GM18519 (cell line): ENCODE measurements at regions not wholly inside any gene's neighbourhood (a gene's known extent, or its start where the extent isn't known, plus 50 kb on each side); places are given as distances from the start of the nearest gene placed in this dataset.

ENCODE experiments used
- ATAC-seq: cut with Tn5 transposase; IDR thresholded peaks from one replicate; pipeline ENCODE4 v1.9.1; 2021; ENCODE audit warnings: mild to moderate bottlenecking, moderate library complexity; ENCODE audit not compliant: unreplicated experiment, low FRiP score

DNA sequence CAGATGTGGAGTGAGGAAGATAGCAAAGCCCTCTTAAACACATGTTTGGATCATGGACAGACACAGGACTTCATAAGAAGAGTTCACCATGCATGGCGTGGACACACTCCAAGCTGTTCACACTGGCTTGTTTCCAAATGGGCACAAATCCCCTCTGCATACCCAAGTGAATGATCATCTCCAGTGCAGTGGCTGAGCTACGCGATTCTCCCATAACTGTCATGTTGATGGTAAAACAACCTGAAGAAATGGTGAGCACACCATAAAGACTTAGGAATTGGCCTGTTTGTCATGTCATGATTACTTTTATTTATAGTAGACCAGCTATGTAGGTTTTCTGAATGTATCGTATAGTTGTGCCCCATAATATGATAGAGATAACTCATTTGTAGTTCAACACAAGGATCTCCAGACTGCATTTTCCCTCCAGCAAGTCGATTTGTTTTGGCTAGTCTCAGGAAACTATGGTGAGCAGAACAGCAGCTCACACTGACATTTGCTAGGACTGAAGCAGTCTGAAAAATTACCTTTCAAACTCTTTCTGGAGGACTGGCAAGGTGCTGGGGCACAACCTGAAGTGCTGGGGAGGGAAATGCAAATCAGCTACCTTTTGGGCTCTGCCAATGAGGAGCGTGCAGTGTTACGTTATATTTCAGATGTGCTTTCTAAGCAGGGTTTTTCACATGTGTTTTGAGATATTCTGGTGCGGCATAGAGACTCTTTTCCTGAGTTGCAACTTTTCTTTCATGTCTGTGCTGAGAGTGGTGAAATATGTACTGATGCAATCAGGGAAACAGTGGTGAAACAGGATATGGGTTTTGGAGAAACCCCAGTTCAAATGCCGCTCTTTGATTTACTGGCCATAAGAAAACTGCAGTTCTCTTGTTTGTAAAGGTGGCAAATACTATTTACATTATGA lies 629.6 kb upstream of the DPP6 start:
- ATAC-seq = no peak

DNA sequence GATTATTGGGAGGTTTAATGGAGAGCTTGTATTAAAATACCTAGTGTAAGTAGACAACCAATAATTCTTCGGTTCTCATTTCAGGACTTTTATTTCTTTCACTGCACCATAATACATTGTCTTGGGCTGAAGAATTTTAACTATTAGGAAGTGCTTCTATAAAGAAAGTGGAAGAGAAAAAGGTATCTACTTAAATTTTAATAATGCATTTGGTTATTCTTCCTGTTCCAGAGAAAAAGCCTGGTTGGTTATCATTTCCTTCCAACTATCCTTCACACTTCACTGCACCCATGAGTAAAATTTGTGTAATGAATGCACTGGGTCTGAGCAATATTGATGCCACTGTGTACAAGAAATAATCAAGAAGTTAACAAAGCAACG lies 629.0 kb upstream of the DPP6 start:
- ATAC-seq = no peak

DNA sequence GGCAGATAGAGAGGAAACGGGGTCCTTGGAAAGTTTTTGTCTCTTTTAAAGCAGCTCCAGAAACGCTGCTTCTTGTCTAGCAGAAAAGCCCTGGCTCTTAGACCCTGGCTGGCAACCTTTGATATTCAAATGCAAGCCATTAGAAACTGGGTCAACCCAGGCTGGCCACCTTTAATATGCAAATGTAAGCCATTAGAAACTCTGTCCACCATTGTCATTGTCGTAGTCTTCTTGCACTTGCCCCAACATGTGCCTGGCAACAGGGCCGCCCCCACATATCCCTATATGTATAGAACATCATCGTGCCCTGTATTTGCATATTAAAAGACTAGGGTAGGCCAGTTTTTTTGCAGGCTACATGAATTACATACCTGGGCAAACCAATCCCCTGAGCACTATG lies 621.3 kb upstream of the DPP6 start:
- no peak for ATAC-seq

DNA sequence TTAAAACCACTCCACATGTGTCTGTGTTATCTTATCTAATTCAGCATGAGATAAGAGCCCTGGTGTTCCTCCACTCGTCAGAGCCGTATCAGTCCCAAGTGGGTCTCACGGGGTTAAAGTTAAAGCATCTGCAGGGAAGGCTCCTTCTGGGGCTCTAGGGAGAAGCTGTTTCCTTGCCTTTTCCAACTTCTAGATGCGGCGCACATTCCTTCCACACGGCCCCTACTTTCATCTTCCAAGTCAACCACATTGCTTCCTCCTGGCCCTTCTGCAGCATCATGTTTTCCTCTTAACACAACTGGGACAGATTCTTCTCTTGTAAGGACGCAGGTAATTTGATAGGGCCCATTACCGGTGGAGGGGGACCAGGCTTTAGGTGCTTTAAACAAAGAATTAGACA lies 620.1 kb upstream of the DPP6 start:
- ATAC-seq = no peak

DNA sequence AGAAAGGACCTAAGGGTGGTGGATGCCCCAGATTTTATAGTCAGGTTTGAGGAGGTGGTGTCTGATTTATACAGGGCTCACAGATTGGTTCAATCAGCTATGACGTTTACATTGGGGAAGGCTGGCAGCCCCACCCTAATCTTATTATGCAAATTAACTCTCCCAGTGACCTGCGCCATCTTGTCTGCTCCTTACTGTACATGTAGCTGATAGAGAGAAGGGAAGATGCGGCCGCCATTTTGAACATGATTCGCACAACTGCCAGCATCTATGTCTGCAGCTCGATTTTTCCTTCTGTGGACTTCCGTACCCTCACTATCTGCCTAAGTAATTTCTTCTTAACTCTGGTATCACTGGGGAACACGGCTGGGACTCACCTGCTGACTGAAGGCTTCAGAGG lies 619.0 kb upstream of the DPP6 start:
- no peak for ATAC-seq

DNA sequence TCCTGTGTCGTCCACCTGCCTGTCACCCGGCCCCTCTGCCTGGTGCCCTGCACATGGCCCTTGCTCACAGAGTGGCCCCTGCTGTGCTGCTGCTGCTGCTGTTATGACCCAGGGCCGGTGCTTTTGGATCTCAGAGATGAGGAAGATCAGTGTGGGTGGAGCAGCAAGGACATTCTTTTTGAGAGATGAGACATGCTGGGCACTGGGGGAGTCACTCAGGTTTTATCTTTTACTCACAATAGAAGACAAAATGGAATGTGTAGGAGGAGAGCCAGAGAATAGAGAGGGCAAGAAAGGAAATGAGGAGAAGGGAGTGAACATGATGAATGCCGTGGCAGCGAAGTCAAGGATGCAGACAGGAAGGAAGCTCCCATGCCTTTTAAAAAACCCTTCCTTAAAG lies 611.5 kb upstream of the DPP6 start:
- ATAC-seq = no peak

DNA sequence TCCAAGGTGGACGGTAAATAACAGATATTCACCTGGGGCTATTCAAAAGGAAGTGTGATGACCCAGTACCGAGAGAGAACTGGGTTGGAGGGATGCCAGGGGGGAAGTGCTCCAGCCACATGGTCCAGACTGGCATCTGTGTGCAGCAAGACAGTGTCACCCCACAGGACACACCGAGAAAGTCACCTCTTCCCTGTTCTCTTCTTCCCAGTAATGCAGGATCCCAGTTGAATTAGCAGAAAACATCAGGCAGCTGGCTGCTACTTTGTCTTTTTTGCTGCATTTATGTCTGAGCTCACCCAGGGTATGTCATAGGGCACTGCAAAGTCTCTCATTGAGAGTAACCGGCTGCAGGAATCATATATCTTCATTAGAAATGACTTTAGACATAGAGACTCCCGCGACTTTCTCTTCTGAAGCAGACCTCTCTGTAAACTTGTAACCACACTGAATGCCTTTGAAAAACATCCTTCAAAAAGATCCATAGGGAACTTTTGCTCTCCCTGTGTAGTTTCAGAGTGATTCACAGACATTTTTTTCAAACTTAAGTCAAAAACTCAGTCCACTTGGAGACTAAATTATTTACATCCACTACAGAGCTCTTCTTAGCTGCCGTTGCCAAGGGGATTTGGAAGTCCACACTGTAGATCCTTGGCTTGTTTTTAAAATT lies 609.0 kb upstream of the DPP6 start:
- no peak for ATAC-seq

DNA sequence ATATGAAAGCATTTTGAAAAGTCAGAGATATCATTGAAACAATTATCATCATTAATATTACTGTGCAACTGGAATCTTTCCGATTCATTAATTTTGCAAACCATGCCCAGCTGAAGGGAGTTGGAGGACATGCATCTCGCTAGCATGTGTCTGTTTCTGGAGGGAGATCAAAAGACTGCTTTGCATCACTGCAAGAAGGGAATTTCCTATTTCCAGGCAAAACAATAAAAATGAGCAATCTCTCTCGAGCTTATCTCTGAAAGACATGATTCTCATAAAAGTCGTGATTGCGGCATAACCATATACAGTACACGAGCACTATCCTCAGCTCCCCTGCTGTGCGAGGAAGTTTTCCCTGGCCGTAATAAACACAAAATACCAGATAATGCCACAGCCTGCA lies 607.6 kb upstream of the DPP6 start:
- ATAC-seq = no peak

DNA sequence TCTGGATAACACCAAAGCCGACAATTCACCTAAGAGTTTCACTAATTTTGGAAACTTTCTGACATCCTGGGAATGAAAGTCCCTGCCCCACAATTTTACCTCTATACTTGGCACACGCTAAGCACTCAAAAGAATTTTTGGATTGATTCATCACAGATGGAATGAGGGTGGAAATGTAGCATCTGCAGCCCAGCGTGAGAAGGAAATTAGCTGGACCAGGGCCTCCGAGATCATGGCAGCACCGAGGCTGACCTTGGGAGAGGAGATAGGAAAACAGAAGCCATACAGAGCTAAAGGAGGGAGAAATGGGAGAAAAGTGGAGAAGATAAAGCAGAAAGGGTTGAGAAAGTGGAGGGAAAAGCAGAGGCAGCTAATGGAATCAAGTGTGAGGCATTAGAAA lies 606.6 kb upstream of the DPP6 start:
- no peak for ATAC-seq

DNA sequence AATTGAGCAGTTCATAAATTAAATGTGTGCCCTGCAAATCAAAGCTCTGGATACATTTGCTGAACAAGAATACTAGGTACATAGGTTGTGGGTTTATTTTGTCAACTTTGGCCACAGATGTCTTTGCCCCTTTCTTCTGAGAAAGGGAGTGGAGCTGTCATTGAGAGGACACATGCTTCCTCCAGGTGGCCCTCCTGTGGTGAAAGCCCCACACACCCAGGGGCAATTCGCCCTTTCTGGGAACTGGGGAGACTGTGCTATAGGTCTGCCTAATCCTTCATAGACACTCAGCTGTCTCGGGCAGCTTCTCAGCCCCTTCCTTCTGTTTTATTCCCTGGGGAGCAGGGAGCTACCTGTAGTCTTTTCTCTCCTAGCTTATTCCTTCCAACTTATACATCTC lies 605.7 kb upstream of the DPP6 start:
- no peak for ATAC-seq

DNA sequence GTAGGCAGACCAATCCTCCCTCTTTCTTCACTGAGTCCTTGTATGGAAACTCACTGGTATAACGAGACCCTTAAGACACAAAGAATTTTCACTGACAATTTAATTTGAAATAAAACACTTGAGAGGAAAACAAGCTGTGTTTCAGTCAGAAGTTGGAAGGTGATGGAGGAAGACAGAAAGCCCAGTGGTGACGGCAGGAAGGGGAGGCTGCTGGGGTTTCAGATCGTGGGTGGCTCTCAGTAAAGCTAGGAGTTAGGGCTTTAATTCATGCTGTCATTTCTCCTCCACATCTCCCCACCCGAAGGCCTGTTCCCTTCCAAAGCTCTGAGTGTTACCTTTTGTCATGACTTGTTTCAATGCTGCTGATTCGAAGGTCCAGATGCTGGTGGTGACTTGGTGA lies 605.2 kb upstream of the DPP6 start:
- ATAC-seq = no peak

DNA sequence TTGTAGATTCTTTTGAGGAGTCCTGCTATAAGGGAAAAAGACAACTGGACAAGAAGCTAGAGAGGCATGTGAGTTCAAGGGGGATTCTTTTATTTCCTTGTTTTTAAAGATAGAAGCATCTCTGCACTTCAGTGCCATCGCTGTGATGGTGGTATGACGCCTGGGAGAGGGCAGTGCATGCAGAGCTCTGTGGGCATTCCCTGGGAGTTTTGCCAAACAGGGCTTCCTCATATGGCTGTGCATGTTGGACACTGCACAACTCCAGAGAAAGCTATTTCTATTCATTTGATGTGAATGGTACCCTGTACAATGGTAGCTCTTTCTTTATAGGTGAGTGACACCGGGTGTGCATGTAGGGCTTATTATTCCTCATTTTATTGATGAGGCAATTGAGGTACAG lies 599.5 kb upstream of the DPP6 start:
- ATAC-seq = no peak

DNA sequence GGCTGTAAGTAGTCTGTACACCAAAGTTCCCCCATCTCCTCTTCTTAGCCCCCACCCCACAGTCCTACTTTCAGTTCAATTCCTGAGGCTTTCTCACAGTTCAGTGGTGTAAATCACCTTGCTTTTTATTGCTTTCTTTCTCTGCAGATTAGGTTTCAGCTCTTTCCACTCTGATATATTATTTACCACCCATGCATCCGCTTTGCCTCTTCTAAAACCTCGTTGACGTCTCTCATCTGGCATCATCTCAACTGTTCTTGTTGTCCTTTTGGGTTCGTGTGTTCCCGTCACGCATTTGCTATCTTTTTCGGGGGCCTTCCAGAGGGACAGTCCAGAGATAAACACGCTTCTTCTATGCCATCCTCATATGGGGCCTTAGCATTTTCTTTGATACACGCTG lies 597.9 kb upstream of the DPP6 start:
- no peak for ATAC-seq

DNA sequence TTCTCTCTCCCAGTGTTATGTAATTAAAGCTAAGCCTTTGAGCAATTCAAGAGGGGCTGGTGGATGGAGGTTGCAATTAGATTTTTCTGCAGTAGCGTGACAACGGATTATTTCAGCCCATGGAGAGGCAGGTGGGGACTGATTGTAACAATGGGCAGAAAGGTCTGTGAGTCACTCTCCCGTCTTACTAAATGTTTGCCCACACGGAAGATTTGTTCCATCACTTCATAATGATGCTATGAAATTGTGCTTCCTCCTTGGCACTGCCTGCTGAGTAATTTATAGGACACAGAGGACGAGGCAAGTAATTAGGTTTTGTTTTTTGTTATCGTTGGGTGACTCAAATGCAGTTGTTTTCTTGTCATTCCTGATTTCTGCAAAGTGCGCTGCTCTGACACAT lies 594.5 kb upstream of the DPP6 start:
- ATAC-seq = no peak

DNA sequence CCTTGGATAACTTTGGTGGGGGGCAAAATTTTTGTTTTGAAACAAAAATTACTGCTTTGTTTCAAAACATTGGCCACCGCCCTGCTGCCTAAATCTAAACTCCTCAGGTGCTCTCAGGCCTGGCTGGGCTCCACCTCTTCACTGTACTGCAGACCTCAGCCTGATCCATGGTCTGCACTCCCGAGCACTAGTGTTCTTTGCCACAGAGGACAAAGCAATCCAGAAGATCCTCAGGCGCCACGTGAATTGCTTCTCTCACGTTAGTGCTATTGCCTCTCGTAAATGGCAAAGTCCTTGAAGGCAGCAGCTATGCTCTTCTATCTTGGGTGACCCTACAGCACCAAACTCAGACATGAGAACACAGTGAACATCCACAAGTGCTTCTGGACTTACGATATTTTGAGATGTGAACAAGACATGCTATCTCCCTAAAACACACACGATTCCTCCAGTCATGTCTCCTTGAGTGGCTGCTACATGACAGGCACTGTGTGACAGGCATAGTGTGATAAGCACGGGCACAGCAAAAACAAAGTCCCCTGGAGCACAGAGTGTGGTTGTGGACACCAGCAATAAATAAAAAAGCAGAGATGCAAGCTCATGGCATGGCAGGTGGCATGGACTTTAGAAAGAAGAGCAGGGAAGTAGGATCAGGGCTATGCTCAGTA lies 582.1 kb upstream of the DPP6 start:
- no peak for ATAC-seq

DNA sequence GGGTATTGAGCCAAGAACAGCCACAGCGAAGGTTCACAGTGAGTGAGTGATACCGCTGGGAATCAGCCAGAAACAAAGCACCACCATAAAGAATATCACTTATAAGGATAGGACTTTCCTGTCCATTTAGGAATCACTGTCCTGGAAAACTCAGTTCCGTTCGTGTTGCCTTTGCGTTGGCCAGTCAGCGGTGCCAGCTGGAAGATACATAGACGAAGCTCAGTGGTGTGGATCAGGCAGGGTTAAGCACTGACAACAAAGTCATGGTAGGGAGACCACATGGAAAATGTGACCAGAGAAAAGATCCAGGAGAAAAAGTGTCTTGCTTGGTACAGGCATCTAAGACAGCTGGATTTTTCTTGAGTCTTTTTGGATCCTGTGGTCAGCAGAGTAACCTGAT lies 579.7 kb upstream of the DPP6 start:
- no peak for ATAC-seq

DNA sequence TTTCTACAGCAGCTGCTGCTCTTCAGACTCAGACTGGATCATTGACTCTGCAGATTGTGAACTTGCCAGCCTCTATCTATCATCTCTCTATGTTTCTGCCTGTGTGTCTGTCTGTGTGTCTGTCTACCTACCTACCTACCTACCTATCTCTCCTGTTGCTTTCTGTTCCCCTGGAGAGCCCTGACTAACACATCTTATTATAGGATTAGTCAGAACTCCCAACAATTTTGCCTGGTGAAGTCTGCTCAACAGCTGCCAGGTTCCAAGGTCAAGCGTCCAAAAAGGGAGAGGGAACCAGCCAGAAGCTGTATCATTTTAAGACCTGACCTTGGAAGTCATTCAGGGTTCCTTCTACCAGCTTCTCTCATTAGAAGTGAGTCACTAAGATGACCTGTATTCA lies 579.0 kb upstream of the DPP6 start:
- ATAC-seq = no peak

DNA sequence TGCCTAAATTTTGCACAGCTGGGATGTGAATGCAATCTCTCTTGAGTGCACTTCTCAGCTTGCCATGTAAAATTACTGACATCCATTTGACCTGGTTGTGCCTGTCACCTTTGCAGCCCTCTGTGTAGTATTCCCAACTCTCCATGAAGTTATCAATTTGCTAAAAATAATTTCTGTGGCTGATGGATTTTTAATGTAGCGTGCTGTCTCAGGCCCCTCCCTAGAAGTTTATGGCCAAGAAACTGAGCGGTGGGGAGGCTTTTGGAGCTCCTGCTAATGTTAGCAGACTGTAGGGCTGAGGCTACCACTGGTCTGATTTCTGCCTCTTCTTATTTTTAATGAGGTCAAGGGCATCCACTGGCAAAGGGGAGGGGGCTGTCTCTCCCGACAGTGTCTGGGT lies 577.0 kb upstream of the DPP6 start:
- ATAC-seq = no peak

DNA sequence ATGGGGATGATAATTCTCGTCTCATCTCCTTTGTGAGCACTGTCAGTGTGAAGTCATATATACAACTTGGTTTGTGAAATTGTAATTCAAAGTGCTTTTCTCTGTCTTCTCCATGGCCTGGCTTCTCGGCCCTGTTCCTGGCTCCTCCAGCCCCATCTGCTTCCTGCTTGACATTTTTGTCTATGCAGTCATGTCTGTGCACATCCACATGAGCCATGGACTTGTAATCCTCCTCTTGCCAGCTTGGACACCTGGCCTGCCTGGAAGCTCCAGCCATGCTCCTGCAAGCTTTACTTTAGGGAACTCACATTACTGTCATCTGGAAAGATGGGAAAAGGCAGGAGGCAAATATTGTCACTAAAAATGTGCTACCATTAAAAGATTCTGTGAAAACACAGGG lies 576.0 kb upstream of the DPP6 start:
- ATAC-seq = no peak

DNA sequence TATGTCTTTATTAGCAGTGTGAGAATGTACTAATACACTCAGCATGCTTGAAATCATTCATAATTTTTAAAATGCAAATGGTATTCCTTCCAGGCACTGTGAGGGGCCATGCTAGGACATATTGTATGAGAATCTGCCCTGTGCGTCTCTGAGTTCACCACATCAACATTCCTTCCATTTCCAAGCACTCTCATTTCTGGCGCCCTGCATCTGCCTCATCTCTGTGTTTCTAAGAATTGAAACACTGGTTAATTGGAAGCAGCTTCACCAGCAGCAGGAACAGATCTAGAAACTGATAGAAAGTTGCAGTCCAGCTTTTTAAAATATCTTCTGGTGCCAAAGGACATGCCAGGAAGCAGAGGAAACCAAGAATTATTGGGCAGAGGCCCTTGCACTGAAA lies 555.9 kb upstream of the DPP6 start:
- no peak for ATAC-seq

DNA sequence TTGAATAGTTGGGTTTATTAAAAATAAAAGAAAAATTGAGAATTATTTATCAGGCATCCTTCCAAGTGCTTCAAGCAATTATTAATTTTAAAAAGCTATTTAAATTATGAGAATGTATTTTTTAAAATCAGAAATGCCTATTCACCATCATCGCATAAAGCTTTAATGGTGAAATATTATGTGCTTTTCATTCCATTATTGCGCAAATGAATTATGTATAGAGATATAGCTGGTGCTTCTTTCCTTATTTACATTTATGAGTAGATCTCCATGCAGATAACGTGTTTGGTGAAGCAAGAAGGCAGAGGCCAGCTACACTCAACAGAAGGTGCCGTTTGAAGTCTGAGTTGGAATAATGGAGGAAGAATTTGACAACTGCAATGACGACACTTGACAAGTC lies 549.1 kb upstream of the DPP6 start:
- no peak for ATAC-seq
